ENCODE measurements at regions not wholly inside any gene's neighbourhood (a gene's known extent, or its start where the extent isn't known, plus 50 kb on each side); places are given as distances from the start of the nearest gene placed in this dataset.

- no peak for TF ChIP-seq CTCF (IDR thresholded peaks at IDR 0.05)
- TF ChIP-seq POLR2A (IDR thresholded peaks at IDR 0.05): no peak
Observed at GRCh38 chr3:178087376-178087775, 448.9 kb upstream of the KCNMB2 start.

All from heart left ventricle (tissue), 13 donors.